ENCODE measurements at regions not wholly inside any gene's neighbourhood (a gene's known extent, or its start where the extent isn't known, plus 50 kb on each side); places are given as distances from the start of the nearest gene placed in this dataset.

- no peak for TF ChIP-seq EZH2 (IDR thresholded peaks at IDR 0.05; ENCODE audit: low read depth)
- no peak for TF ChIP-seq CTCF (conservative IDR thresholded peaks at IDR 0.05)
Observed at GRCh38 chr10:10849306-10849705, 168.4 kb upstream of the CELF2 start.
